ENCODE measurements at regions not wholly inside any gene's neighbourhood (a gene's known extent, or its start where the extent isn't known, plus 50 kb on each side); places are given as distances from the start of the nearest gene placed in this dataset.

- TF ChIP-seq, protein P1, sequence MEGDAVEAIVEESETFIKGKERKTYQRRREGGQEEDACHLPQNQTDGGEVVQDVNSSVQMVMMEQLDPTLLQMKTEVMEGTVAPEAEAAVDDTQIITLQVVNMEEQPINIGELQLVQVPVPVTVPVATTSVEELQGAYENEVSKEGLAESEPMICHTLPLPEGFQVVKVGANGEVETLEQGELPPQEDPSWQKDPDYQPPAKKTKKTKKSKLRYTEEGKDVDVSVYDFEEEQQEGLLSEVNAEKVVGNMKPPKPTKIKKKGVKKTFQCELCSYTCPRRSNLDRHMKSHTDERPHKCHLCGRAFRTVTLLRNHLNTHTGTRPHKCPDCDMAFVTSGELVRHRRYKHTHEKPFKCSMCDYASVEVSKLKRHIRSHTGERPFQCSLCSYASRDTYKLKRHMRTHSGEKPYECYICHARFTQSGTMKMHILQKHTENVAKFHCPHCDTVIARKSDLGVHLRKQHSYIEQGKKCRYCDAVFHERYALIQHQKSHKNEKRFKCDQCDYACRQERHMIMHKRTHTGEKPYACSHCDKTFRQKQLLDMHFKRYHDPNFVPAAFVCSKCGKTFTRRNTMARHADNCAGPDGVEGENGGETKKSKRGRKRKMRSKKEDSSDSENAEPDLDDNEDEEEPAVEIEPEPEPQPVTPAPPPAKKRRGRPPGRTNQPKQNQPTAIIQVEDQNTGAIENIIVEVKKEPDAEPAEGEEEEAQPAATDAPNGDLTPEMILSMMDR (IDR thresholded peaks at IDR 0.05), result no peak
- Mint-ChIP-seq H3K9me3 (no peaks in the 10 kb centered on the region), H3K4me3 (no peak overlapping the region), H3K36me3 (ENCODE audit: low read depth) (no peaks in the 10 kb centered on the region), H3K27ac (no peak overlapping the region), H3K27me3 (ENCODE audit: insufficient read depth) (no peaks in the 10 kb centered on the region), H3K4me1 (ENCODE audit: low read depth) (peaks cover 9% of the 10 kb centered on the region; the same call in 1 of the 2 replicates)
- DNase-seq, result no peak
These were observed 110.5 kb upstream of the HMHB1 start for GRCh38 chr5:143701493-143701892.

DNA sequence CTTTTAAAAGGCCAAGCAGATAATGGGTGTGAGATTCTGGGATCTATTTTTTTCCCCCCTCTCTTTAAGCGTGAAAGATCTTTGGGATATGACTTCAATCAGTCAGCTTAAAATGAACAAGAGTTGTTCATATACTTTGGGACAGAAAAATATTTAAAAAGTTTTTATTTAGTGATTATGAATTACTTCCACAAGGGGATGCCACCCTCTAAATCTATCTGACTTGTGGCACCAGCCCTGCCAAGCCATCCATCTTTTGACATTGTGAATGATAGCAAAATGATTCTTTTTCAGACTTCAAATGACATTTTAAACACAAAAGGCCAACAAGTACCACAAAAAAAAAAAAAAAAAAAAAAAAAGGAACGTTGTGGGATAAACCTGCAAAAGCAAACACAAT lies 111.0 kb upstream of the HMHB1 start:
- DNase-seq, result no peak

GRCh38 chr5:143699121-143699520 lies 112.8 kb upstream of the HMHB1 start:
- H3K4me1 Mint-ChIP-seq (ENCODE audit: low read depth), result peaks cover 16% of the 10 kb centered on the region
- no peak for DNase-seq

More for the DNA sequence above, 111.0 kb upstream of the HMHB1 start:
- H3K4me3 Mint-ChIP-seq, result no peak overlapping the region
- H3K27me3 Mint-ChIP-seq (ENCODE audit: insufficient read depth), result 0 out of 2 replicates have a peak, but pooled peaks cover 3% of the 10 kb centered on the region
- no peaks in the 10 kb centered on the region for H3K36me3 Mint-ChIP-seq (ENCODE audit: low read depth)
- H3K4me1 Mint-ChIP-seq (ENCODE audit: low read depth), result peaks cover 10% of the 10 kb centered on the region
- TF ChIP-seq, protein P1 (IDR thresholded peaks at IDR 0.05), result peak; percentile 71
- no peaks in the 10 kb centered on the region for H3K9me3 Mint-ChIP-seq
- no peak overlapping the region for H3K27ac Mint-ChIP-seq

DNA sequence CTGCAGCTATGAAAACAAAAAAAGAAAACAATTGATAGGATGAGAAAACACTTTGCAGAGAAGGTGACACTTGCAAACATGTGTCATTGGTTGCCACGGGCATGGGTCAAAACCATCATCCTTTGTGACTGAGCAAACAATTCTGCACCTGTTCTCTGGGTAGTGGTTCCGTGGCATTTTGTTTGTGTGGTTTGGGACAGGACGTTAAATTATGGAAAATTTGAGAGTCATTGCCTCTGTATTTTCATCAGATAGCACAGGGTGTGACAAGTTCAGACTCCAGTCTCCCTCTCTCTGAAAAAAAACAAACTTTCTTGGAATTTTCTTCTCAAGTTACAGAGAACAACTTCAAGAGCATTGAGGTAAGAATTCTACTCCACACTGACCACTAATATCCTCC lies 113.4 kb upstream of the HMHB1 start:
- Mint-ChIP-seq H3K4me1 (ENCODE audit: low read depth) (peaks cover 16% of the 10 kb centered on the region), H3K4me3 (no peak overlapping the region), H3K27ac (no peak overlapping the region), H3K27me3 (ENCODE audit: insufficient read depth) (0 out of 2 replicates have a peak, but pooled peaks cover 3% of the 10 kb centered on the region), H3K9me3 (no peaks in the 10 kb centered on the region), H3K36me3 (ENCODE audit: low read depth) (no peaks in the 10 kb centered on the region)
- no peak for DNase-seq
- TF ChIP-seq, protein P1 (IDR thresholded peaks at IDR 0.05), result no peak

More at GRCh38 chr5:143699121-143699520, 112.8 kb upstream of the HMHB1 start:
- TF ChIP-seq, protein P1 (IDR thresholded peaks at IDR 0.05), result no peak
- Mint-ChIP-seq H3K27ac (no peak overlapping the region), H3K36me3 (ENCODE audit: low read depth) (no peaks in the 10 kb centered on the region), H3K27me3 (ENCODE audit: insufficient read depth) (0 out of 2 replicates have a peak, but pooled peaks cover 3% of the 10 kb centered on the region), H3K4me3 (no peak overlapping the region), H3K9me3 (no peaks in the 10 kb centered on the region)

DNA sequence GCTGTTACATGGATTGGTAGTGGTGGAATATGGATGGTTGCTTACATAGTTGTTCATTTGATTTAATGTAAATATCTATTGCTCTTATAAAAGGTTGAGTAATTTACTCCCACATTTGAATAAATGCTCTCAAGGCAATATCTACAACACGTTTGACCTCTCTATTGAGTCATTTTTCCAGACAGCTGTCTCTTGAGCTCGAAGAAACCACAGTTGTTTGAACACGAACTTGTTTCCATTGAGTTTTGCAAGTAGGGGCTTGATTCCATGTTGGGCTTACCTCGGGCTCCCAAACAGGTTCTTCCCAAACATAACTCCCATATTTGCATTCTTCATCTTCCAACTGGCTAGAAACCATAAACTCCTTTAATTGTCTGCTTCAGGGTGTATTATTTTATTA lies 115.0 kb upstream of the HMHB1 start:
- H3K4me1 Mint-ChIP-seq (ENCODE audit: low read depth), result peaks cover 16% of the 10 kb centered on the region
- no peak for DNase-seq
- H3K4me3 Mint-ChIP-seq, result no peak overlapping the region
- H3K9me3 Mint-ChIP-seq, result no peaks in the 10 kb centered on the region
- 0 out of 2 replicates have a peak, but pooled peaks cover 3% of the 10 kb centered on the region for H3K27me3 Mint-ChIP-seq (ENCODE audit: insufficient read depth)
- no peaks in the 10 kb centered on the region for H3K36me3 Mint-ChIP-seq (ENCODE audit: low read depth)
- TF ChIP-seq, protein P1 (IDR thresholded peaks at IDR 0.05), result no peak
- H3K27ac Mint-ChIP-seq, result no peak overlapping the region
